Peyer's patch (tissue), 4 donors: ENCODE measurements at regions not wholly inside any gene's neighbourhood (a gene's known extent, or its start where the extent isn't known, plus 50 kb on each side); places are given as distances from the start of the nearest gene placed in this dataset.

Experiments
- DNase-seq, 3 donors: peaks; one replicate each; pipeline ENCODE4 v3.0.0-alpha.2; 2017 to 2019
- H3K27ac ChIP-seq, 4 donors: fragments of 200-600 bp; sonication (generic); one replicate each; pipeline ENCODE4 v1.5.1; 2016 to 2019
- H3K27me3 ChIP-seq, 2 donors: fragments of 200-600 bp; sonication (generic); one replicate each; pipeline ENCODE4 v1.5.1; 2019
- H3K36me3 ChIP-seq, 3 donors: fragments of 200-600 bp; sonication (generic); one replicate each; pipeline ENCODE4 v1.5.1; 2016 to 2019
- H3K4me1 ChIP-seq, 4 donors: fragments of 200-600 bp; sonication (generic); one replicate each; pipeline ENCODE4 v1.5.1; 2016 to 2019
- H3K4me3 ChIP-seq, 4 donors: fragments of 200-600 bp; sonication (generic); 1 replicate in 3 of 4; 2 replicates in 1 of 4; pipeline ENCODE4 v1.5.1; 2016 to 2019; ENCODE audit warnings: mild to moderate bottlenecking in 1 of 4
- H3K9me3 ChIP-seq, 4 donors: fragments of 200-600 bp; sonication (generic); one replicate each; pipeline ENCODE4 v1.5.1; 2016 to 2019; ENCODE audit warnings: mild to moderate bottlenecking in 1 of 4
- POLR2A ChIP-seq, 2 donors: fragments of 450-650 bp; IDR thresholded peaks; one replicate each; pipeline ENCODE4 v1.5.1; 2017; ENCODE audit warnings: antibody characterized with exemption in 2 of 2, mild to moderate bottlenecking in 2 of 2, moderate library complexity in 2 of 2
- TF ChIP-seq, protein P1 (sequence below), 6 experiments: fragments of 450-650 bp in 4 of 6; fragments of 200-600 bp in 2 of 6; sonication (generic) in 1 of 6; IDR thresholded peaks; one replicate each; pipeline ENCODE4 v1.5.1; 2017 to 2019; ENCODE audit warnings: antibody characterized with exemption in 6 of 6, mild to moderate bottlenecking in 3 of 6, moderate library complexity in 1 of 6

DNA sequence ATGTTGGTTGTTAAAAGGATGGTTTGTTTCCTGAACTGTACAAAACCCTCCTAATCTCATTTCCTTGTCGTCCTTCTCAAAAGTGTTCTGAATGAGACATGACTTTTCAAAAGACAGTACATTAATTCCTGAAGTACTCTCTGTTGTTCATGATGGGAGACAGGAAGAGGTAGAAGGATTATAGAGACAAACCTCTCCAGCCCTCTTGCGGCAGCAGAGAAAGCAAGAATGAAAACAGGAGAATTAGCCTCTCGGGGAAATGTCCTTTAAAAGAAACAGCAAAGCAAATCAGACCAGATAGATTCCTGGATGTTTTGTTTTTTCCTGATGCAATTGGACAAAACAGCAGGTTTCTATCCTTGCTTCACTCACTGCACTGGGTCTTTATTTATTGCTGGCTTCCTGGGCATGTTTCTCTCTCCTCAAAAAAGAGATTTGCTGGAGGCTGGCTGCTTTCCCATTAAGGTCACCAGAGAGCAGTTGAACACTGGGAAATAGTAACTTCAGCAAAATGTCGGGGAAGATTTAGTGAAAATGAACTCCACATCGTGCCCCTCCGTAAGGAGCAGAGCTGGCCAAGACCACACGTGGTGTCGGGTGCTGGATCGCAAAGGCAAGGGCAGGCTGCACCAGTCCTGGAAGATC lies 145.8 kb upstream of the SYT6 start:
- TF ChIP-seq POLR2A (IDR thresholded peaks at IDR 0.05): no peak
- TF ChIP-seq, protein P1, sequence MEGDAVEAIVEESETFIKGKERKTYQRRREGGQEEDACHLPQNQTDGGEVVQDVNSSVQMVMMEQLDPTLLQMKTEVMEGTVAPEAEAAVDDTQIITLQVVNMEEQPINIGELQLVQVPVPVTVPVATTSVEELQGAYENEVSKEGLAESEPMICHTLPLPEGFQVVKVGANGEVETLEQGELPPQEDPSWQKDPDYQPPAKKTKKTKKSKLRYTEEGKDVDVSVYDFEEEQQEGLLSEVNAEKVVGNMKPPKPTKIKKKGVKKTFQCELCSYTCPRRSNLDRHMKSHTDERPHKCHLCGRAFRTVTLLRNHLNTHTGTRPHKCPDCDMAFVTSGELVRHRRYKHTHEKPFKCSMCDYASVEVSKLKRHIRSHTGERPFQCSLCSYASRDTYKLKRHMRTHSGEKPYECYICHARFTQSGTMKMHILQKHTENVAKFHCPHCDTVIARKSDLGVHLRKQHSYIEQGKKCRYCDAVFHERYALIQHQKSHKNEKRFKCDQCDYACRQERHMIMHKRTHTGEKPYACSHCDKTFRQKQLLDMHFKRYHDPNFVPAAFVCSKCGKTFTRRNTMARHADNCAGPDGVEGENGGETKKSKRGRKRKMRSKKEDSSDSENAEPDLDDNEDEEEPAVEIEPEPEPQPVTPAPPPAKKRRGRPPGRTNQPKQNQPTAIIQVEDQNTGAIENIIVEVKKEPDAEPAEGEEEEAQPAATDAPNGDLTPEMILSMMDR (IDR thresholded peaks at IDR 0.05): no peak
- H3K36me3 ChIP-seq: no peaks in the 10 kb centered on the region
- no peak overlapping the region for H3K27ac ChIP-seq
- no peak overlapping the region for H3K4me3 ChIP-seq
- no peak for DNase-seq
- no peaks in the 10 kb centered on the region for H3K9me3 ChIP-seq
- H3K4me1 ChIP-seq: no peaks in the 10 kb centered on the region
- H3K27me3 ChIP-seq: no peaks in the 10 kb centered on the region

GRCh38 chr1:114298008-114298407 lies 144.3 kb upstream of the SYT6 start:
- Histone ChIP-seq H3K36me3 (no peaks in the 10 kb centered on the region), H3K4me1 (no peaks in the 10 kb centered on the region), H3K4me3 (no peak overlapping the region), H3K9me3 (no peaks in the 10 kb centered on the region), H3K27ac (no peak overlapping the region), H3K27me3 (no peaks in the 10 kb centered on the region)
- TF ChIP-seq, protein P1 (IDR thresholded peaks at IDR 0.05): no peak
- TF ChIP-seq POLR2A (IDR thresholded peaks at IDR 0.05): no peak
- no peak for DNase-seq

DNA sequence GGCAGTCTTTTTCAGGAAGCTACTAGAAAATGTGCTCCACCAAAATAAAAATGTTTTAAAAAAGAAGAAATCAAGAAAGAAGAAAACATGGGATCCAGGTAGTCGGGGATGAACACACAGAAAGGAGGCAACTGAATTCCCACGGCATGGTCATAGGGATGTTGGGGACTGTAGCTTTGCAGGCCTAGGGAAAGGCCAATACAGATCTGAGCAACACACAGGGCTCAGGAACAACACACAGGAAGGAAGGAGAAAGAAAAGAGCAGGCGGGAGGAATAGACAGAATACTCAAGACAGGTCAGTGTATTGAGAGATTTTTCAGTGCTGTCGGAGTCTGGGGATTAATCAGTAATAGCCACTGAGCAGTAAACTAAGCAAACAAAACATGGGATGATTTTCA lies 142.7 kb upstream of the SYT6 start:
- H3K27me3 ChIP-seq: no peaks in the 10 kb centered on the region
- no peaks in the 10 kb centered on the region for H3K4me1 ChIP-seq
- no peaks in the 10 kb centered on the region for H3K9me3 ChIP-seq
- TF ChIP-seq POLR2A (IDR thresholded peaks at IDR 0.05): no peak
- TF ChIP-seq, protein P1 (IDR thresholded peaks at IDR 0.05): no peak
- no peak overlapping the region for H3K4me3 ChIP-seq
- H3K36me3 ChIP-seq: no peaks in the 10 kb centered on the region
- DNase-seq: no peak
- no peak overlapping the region for H3K27ac ChIP-seq

DNA sequence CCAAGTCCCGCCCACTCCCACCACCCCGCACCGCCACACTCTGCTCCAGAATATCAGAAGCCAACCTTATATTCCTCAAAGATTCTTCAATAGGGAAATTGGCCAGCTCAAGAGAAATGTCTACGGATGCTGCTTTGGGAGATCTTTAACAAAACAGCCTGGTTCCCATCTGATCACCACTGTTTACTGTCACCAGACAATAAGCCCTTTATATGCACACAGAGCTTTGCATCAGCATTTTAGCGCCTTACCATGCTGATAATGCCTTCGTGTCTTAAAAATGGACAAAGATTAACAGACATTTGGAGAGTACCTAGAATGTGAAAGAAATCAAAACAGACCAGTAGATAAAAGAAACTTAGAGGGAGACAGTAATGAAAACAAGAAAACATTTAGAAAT lies 141.7 kb upstream of the SYT6 start:
- Histone ChIP-seq H3K27ac (no peak overlapping the region), H3K27me3 (no peaks in the 10 kb centered on the region), H3K4me3 (no peak overlapping the region), H3K4me1 (no peaks in the 10 kb centered on the region), H3K36me3 (no peaks in the 10 kb centered on the region), H3K9me3 (no peaks in the 10 kb centered on the region)
- TF ChIP-seq POLR2A (IDR thresholded peaks at IDR 0.05): no peak
- TF ChIP-seq, protein P1 (IDR thresholded peaks at IDR 0.05): no peak
- DNase-seq: no peak

- no peaks in the 10 kb centered on the region for H3K9me3 ChIP-seq
- H3K27me3 ChIP-seq: no peaks in the 10 kb centered on the region
- H3K4me3 ChIP-seq: no peak overlapping the region
- TF ChIP-seq POLR2A (IDR thresholded peaks at IDR 0.05): no peak
- TF ChIP-seq, protein P1 (IDR thresholded peaks at IDR 0.05): no peak
- no peaks in the 10 kb centered on the region for H3K36me3 ChIP-seq
- H3K27ac ChIP-seq: no peak overlapping the region
- no peaks in the 10 kb centered on the region for H3K4me1 ChIP-seq
- no peak for DNase-seq
Measured at GRCh38 chr1:114292835-114293234, 139.2 kb upstream of the SYT6 start.

GRCh38 chr1:114292194-114292593 lies 138.5 kb upstream of the SYT6 start:
- no peaks in the 10 kb centered on the region for H3K4me1 ChIP-seq
- DNase-seq: no peak
- H3K4me3 ChIP-seq: no peak overlapping the region
- H3K36me3 ChIP-seq: no peaks in the 10 kb centered on the region
- TF ChIP-seq, protein P1 (IDR thresholded peaks at IDR 0.05): no peak
- no peak for TF ChIP-seq POLR2A (IDR thresholded peaks at IDR 0.05)
- H3K27ac ChIP-seq: no peak overlapping the region
- H3K9me3 ChIP-seq: no peaks in the 10 kb centered on the region
- no peaks in the 10 kb centered on the region for H3K27me3 ChIP-seq
